ENCODE measurements at regions not wholly inside any gene's neighbourhood (a gene's known extent, or its start where the extent isn't known, plus 50 kb on each side); places are given as distances from the start of the nearest gene placed in this dataset.

DNA sequence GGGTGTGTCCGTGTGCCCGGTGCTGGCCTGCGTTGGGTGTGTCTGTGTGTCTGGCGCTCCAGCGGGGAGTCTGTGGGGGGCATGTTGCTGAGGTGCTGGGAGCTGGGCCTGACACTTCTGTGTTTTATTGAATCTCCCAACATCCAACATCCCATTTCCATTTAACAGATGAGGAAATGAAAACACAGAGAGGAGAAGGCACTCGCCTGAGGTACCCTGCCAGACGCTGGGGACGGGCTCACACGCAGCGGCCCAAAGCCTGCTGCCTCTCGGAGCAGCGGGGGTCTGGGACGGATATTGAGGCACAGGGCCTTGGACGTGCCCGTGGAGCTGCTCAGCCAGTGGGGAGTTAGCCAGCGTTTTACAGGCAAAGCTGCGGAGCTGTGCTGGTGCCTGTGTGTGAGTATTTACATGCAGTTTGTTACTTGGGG, 133.9 kb downstream of the DNAJB6 start:
- TF ChIP-seq FOXM1 (IDR thresholded peaks at IDR 0.05; ENCODE audit: borderline replicate concordance, low read depth) (no peak), TEAD4 (IDR thresholded peaks at IDR 0.05) (no peak), YY1 (IDR thresholded peaks at IDR 0.05; ENCODE audit: low read depth) (no peak), NFIC (IDR thresholded peaks at IDR 0.05) (no peak), TAF1 (IDR thresholded peaks at IDR 0.05; ENCODE audit: low read depth) (no peak), EGR1 (IDR thresholded peaks at IDR 0.05) (no peak)

GRCh38 chr7:157471259-157472125, 134.7 kb downstream of the DNAJB6 start:
- TF ChIP-seq EGR1 (IDR thresholded peaks at IDR 0.05), result no peak
- TF ChIP-seq, protein P1, sequence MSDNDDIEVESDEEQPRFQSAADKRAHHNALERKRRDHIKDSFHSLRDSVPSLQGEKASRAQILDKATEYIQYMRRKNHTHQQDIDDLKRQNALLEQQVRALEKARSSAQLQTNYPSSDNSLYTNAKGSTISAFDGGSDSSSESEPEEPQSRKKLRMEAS (IDR thresholded peaks at IDR 0.05), result no peak
- TF ChIP-seq TEAD4 (IDR thresholded peaks at IDR 0.05), result no peak
- no peak for TF ChIP-seq CEBPB (IDR thresholded peaks at IDR 0.05)
- no peak for TF ChIP-seq EP300 (IDR thresholded peaks at IDR 0.05; ENCODE audit: borderline replicate concordance)
- no peak for TF ChIP-seq YY1 (IDR thresholded peaks at IDR 0.05; ENCODE audit: low read depth)
- TF ChIP-seq CREB1 (IDR thresholded peaks at IDR 0.05; ENCODE audit: low read depth), result no peak
- TF ChIP-seq TAF1 (IDR thresholded peaks at IDR 0.05; ENCODE audit: low read depth), result no peak
- no peak for TF ChIP-seq NFIC (IDR thresholded peaks at IDR 0.05)
- TF ChIP-seq, protein P2, sequence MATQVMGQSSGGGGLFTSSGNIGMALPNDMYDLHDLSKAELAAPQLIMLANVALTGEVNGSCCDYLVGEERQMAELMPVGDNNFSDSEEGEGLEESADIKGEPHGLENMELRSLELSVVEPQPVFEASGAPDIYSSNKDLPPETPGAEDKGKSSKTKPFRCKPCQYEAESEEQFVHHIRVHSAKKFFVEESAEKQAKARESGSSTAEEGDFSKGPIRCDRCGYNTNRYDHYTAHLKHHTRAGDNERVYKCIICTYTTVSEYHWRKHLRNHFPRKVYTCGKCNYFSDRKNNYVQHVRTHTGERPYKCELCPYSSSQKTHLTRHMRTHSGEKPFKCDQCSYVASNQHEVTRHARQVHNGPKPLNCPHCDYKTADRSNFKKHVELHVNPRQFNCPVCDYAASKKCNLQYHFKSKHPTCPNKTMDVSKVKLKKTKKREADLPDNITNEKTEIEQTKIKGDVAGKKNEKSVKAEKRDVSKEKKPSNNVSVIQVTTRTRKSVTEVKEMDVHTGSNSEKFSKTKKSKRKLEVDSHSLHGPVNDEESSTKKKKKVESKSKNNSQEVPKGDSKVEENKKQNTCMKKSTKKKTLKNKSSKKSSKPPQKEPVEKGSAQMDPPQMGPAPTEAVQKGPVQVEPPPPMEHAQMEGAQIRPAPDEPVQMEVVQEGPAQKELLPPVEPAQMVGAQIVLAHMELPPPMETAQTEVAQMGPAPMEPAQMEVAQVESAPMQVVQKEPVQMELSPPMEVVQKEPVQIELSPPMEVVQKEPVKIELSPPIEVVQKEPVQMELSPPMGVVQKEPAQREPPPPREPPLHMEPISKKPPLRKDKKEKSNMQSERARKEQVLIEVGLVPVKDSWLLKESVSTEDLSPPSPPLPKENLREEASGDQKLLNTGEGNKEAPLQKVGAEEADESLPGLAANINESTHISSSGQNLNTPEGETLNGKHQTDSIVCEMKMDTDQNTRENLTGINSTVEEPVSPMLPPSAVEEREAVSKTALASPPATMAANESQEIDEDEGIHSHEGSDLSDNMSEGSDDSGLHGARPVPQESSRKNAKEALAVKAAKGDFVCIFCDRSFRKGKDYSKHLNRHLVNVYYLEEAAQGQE (IDR thresholded peaks at IDR 0.05; ENCODE audit: low read depth), result no peak
- TF ChIP-seq, protein P3, sequence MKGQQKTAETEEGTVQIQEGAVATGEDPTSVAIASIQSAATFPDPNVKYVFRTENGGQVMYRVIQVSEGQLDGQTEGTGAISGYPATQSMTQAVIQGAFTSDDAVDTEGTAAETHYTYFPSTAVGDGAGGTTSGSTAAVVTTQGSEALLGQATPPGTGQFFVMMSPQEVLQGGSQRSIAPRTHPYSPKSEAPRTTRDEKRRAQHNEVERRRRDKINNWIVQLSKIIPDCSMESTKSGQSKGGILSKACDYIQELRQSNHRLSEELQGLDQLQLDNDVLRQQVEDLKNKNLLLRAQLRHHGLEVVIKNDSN (IDR thresholded peaks at IDR 0.05), result no peak
- TF ChIP-seq RAD21 (IDR thresholded peaks at IDR 0.05; ENCODE audit: low read depth), result no peak
- no peak for TF ChIP-seq ZBTB7A (IDR thresholded peaks at IDR 0.05; ENCODE audit: low read depth)

- TF ChIP-seq, protein P2 (IDR thresholded peaks at IDR 0.05; ENCODE audit: low read depth), result no peak
- TF ChIP-seq NFIC (IDR thresholded peaks at IDR 0.05), result no peak
- TF ChIP-seq CEBPB (IDR thresholded peaks at IDR 0.05), result no peak
- no peak for TF ChIP-seq YY1 (IDR thresholded peaks at IDR 0.05; ENCODE audit: low read depth)
- no peak for TF ChIP-seq RAD21 (IDR thresholded peaks at IDR 0.05; ENCODE audit: low read depth)
- TF ChIP-seq TEAD4 (IDR thresholded peaks at IDR 0.05), result no peak
- no peak for TF ChIP-seq FOXM1 (IDR thresholded peaks at IDR 0.05; ENCODE audit: borderline replicate concordance, low read depth)
- no peak for TF ChIP-seq TCF12 (IDR thresholded peaks at IDR 0.05; ENCODE audit: low read depth)
- no peak for TF ChIP-seq CREB1 (IDR thresholded peaks at IDR 0.05; ENCODE audit: low read depth)
- TF ChIP-seq EGR1 (IDR thresholded peaks at IDR 0.05), result no peak
- no peak for TF ChIP-seq ZBTB7A (IDR thresholded peaks at IDR 0.05; ENCODE audit: low read depth)
- TF ChIP-seq, protein P1 (IDR thresholded peaks at IDR 0.05), result no peak
- no peak for TF ChIP-seq EP300 (IDR thresholded peaks at IDR 0.05; ENCODE audit: borderline replicate concordance)
- TF ChIP-seq, protein P3 (IDR thresholded peaks at IDR 0.05), result no peak
- no peak for TF ChIP-seq TAF1 (IDR thresholded peaks at IDR 0.05; ENCODE audit: low read depth)
Measured at GRCh38 chr7:157472311-157473050, 135.7 kb downstream of the DNAJB6 start.

GRCh38 chr7:157473051-157473569, 136.3 kb downstream of the DNAJB6 start:
- TF ChIP-seq ZBTB7A (IDR thresholded peaks at IDR 0.05; ENCODE audit: low read depth) (no peak), RAD21 (IDR thresholded peaks at IDR 0.05; ENCODE audit: low read depth) (no peak), CREB1 (IDR thresholded peaks at IDR 0.05; ENCODE audit: low read depth) (no peak), EP300 (IDR thresholded peaks at IDR 0.05; ENCODE audit: borderline replicate concordance) (no peak), TEAD4 (IDR thresholded peaks at IDR 0.05) (no peak), TCF12 (IDR thresholded peaks at IDR 0.05; ENCODE audit: low read depth) (no peak)

DNA sequence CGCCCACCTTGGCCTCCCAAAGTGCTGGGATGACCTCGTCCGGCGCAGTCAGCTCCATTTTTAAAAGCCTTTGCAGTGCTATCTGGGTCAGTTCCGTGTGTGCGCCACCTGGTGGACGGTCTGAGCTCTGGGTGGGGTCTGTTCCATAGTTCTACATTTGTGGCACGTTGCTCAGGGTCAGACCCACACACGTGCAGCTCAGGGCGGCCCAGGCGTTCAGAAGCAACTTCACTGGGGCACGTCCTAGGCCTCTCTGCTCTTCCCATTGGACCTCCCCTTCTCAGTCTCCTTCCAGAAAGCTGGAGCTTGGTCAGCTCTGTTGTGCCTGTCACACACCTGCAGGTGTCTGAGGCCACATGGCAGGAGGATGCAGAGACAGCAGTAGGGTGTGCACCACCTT, 137.9 kb downstream of the DNAJB6 start:
- TF ChIP-seq ZBTB7A (IDR thresholded peaks at IDR 0.05; ENCODE audit: low read depth) (no peak), CEBPB (IDR thresholded peaks at IDR 0.05) (no peak), EGR1 (IDR thresholded peaks at IDR 0.05) (no peak), EP300 (IDR thresholded peaks at IDR 0.05; ENCODE audit: borderline replicate concordance) (no peak), RAD21 (IDR thresholded peaks at IDR 0.05; ENCODE audit: low read depth) (peak; percentile 49; the same call in 1 of the 2 replicates), FOXM1 (IDR thresholded peaks at IDR 0.05; ENCODE audit: borderline replicate concordance, low read depth) (no peak)
- TF ChIP-seq, protein P1 (IDR thresholded peaks at IDR 0.05), result 0 out of 2 replicates have a peak, but pooled peaks have one; percentile 33
